HUES64 (cell line): ENCODE measurements at regions not wholly inside any gene's neighbourhood (a gene's known extent, or its start where the extent isn't known, plus 50 kb on each side); places are given as distances from the start of the nearest gene placed in this dataset.

Experiments used
- H3K27ac ChIP-seq: 2 replicates; pipeline ENCODE4 v1.7.0; 2013; ENCODE audit warnings: low read depth, low read length, inconsistent platforms
- H3K27me3 ChIP-seq: 2 replicates; pipeline ENCODE4 v1.6.1; 2013; ENCODE audit warnings: mild to moderate bottlenecking, low read length; ENCODE audit not compliant: insufficient read depth
- H3K36me3 ChIP-seq: 2 replicates; pipeline ENCODE4 v1.6.1; 2013; ENCODE audit warnings: mild to moderate bottlenecking, low read length; ENCODE audit not compliant: insufficient read depth
- H3K4me1 ChIP-seq: 2 replicates; pipeline ENCODE4 v1.6.1; 2013; ENCODE audit warnings: mild to moderate bottlenecking, low read length, moderate library complexity; ENCODE audit not compliant: insufficient read depth
- H3K4me3 ChIP-seq: 2 replicates; pipeline ENCODE4 v1.5.1; 2013; ENCODE audit warnings: mild to moderate bottlenecking, low read length, moderate library complexity
- H3K9ac ChIP-seq: 2 replicates; pipeline ENCODE4 v1.6.1; 2013; ENCODE audit warnings: mild to moderate bottlenecking, low read depth, low read length
- H3K9me3 ChIP-seq: 2 replicates; pipeline ENCODE4 v1.6.1; 2013; ENCODE audit warnings: low read depth, low read length; ENCODE audit not compliant: insufficient read depth
- WGBS: fragments of 150-250, 120-280 bp; methylation state at CpG from one replicate; pipeline ENCODE4 v1.1.7; 2013; ENCODE audit warnings: missing lambda C conversion rate; 5-methylcytosine and 5-hydroxymethylcytosine counted together

- H3K4me1 ChIP-seq = no peaks in the 10 kb centered on the region
- WGBS = 96% methylated on average over 9 of the region's 9 CpGs
- no peak overlapping the region for H3K9ac ChIP-seq
- no peak overlapping the region for H3K4me3 ChIP-seq
- H3K36me3 ChIP-seq = no peaks in the 10 kb centered on the region
- no peak overlapping the region for H3K27ac ChIP-seq
- peaks cover 8% of the 10 kb centered on the region for H3K9me3 ChIP-seq
- no peaks in the 10 kb centered on the region for H3K27me3 ChIP-seq
These were observed 117.4 kb upstream of the ID2 start for GRCh38 chr2:8564475-8564874.

- Histone ChIP-seq H3K27me3 (no peaks in the 10 kb centered on the region), H3K9ac (no peak overlapping the region), H3K4me3 (no peak overlapping the region), H3K4me1 (no peaks in the 10 kb centered on the region), H3K36me3 (no peaks in the 10 kb centered on the region), H3K27ac (no peak overlapping the region), H3K9me3 (peaks cover 8% of the 10 kb centered on the region)
- 94% methylated on average over 13 of the region's 13 CpGs for WGBS
These were observed 116.3 kb upstream of the ID2 start for GRCh38 chr2:8565399-8566154.

GRCh38 chr2:8566155-8566670, 115.6 kb upstream of the ID2 start:
- no peaks in the 10 kb centered on the region for H3K4me1 ChIP-seq
- H3K4me3 ChIP-seq = no peak overlapping the region
- WGBS = 92% methylated on average over 4 of the region's 4 CpGs
- no peak overlapping the region for H3K9ac ChIP-seq
- H3K27ac ChIP-seq = no peak overlapping the region
- H3K9me3 ChIP-seq = peaks cover 8% of the 10 kb centered on the region
- no peaks in the 10 kb centered on the region for H3K36me3 ChIP-seq
- no peaks in the 10 kb centered on the region for H3K27me3 ChIP-seq

- Histone ChIP-seq H3K9ac (no peak overlapping the region), H3K4me3 (no peak overlapping the region), H3K9me3 (peaks cover 7% of the 10 kb centered on the region), H3K4me1 (no peaks in the 10 kb centered on the region), H3K36me3 (no peaks in the 10 kb centered on the region), H3K27me3 (no peaks in the 10 kb centered on the region), H3K27ac (no peak overlapping the region)
- 94% methylated on average over 15 of the region's 15 CpGs for WGBS
These were observed 114.9 kb upstream of the ID2 start for GRCh38 chr2:8566774-8567468.

- no peak overlapping the region for H3K9ac ChIP-seq
- no peak overlapping the region for H3K4me3 ChIP-seq
- H3K9me3 ChIP-seq = no peaks in the 10 kb centered on the region
- no peak overlapping the region for H3K27ac ChIP-seq
- WGBS = 90% methylated on average over 15 of the region's 15 CpGs
- H3K36me3 ChIP-seq = no peaks in the 10 kb centered on the region
- 0 out of 2 replicates have a peak, but pooled peaks cover 5% of the 10 kb centered on the region for H3K4me1 ChIP-seq
- no peaks in the 10 kb centered on the region for H3K27me3 ChIP-seq
These were observed 114.2 kb upstream of the ID2 start for GRCh38 chr2:8567469-8568260.

GRCh38 chr2:8568543-8569302, 113.1 kb upstream of the ID2 start:
- Histone ChIP-seq H3K4me1 (peaks cover 13% of the 10 kb centered on the region), H3K27me3 (no peaks in the 10 kb centered on the region), H3K9me3 (no peaks in the 10 kb centered on the region), H3K4me3 (no peak overlapping the region), H3K27ac (no peak overlapping the region), H3K36me3 (no peaks in the 10 kb centered on the region), H3K9ac (no peak overlapping the region)
- WGBS = 89% methylated on average over 12 of the region's 12 CpGs

- Histone ChIP-seq H3K9me3 (no peaks in the 10 kb centered on the region), H3K27me3 (no peaks in the 10 kb centered on the region), H3K4me3 (no peak overlapping the region), H3K36me3 (no peaks in the 10 kb centered on the region), H3K4me1 (peaks cover 20% of the 10 kb centered on the region), H3K9ac (no peak overlapping the region), H3K27ac (no peak overlapping the region)
- WGBS = 94% methylated on average over 10 of the region's 11 CpGs
These were observed 112.4 kb upstream of the ID2 start for GRCh38 chr2:8569332-8569930.

GRCh38 chr2:8570637-8571036, 111.2 kb upstream of the ID2 start:
- peaks cover 24% of the 10 kb centered on the region for H3K4me1 ChIP-seq
- H3K36me3 ChIP-seq = no peaks in the 10 kb centered on the region
- no peak overlapping the region for H3K9ac ChIP-seq
- WGBS = 95% methylated on average over 14 of the region's 14 CpGs
- no peak overlapping the region for H3K4me3 ChIP-seq
- H3K9me3 ChIP-seq = no peaks in the 10 kb centered on the region
- no peak overlapping the region for H3K27ac ChIP-seq
- no peaks in the 10 kb centered on the region for H3K27me3 ChIP-seq

- H3K4me1 ChIP-seq = peaks cover 24% of the 10 kb centered on the region
- no peaks in the 10 kb centered on the region for H3K9me3 ChIP-seq
- no peaks in the 10 kb centered on the region for H3K36me3 ChIP-seq
- no peak overlapping the region for H3K27ac ChIP-seq
- 92% methylated on average over 13 of the region's 13 CpGs for WGBS
- H3K27me3 ChIP-seq = no peaks in the 10 kb centered on the region
- no peak overlapping the region for H3K9ac ChIP-seq
- H3K4me3 ChIP-seq = no peak overlapping the region
These were observed 110.5 kb upstream of the ID2 start for GRCh38 chr2:8571301-8571791.

GRCh38 chr2:8571792-8572499, 109.9 kb upstream of the ID2 start:
- H3K36me3 ChIP-seq = no peaks in the 10 kb centered on the region
- no peaks in the 10 kb centered on the region for H3K27me3 ChIP-seq
- H3K9me3 ChIP-seq = no peaks in the 10 kb centered on the region
- H3K27ac ChIP-seq = no peak overlapping the region
- peaks cover 24% of the 10 kb centered on the region for H3K4me1 ChIP-seq
- H3K4me3 ChIP-seq = no peak overlapping the region
- WGBS = 78% methylated on average over 10 of the region's 10 CpGs
- no peak overlapping the region for H3K9ac ChIP-seq
